DLD1 (cell line): ENCODE measurements at regions not wholly inside any gene's neighbourhood (a gene's known extent, or its start where the extent isn't known, plus 50 kb on each side); places are given as distances from the start of the nearest gene placed in this dataset.

ENCODE experiments used
- in situ Hi-C: cut with HindIII; loops from 2 replicates; pipeline ENCODE4 v1.10.0; 2017; ENCODE audit warnings: low sequenced_read_pairs

DNA sequence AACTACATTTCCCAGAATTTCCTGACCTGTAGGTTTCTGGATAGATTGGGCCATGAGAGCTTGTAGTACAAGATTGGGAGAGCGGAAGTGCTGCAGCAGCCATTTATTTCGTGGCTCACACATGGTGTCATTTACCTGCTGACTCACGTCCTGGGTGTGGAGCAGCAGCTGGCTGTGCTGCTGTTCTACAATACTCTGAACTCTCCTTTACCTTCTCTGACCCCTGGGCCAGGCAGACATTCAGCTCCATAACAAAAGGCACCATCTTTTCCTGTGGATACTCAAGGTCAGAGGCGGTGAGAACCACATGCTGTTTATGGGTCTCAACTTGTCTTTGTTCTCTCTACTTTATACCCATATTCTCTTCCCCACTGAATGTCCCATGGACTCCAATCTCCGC is 490.2 kb downstream of the IGSF11 start:
- in situ Hi-C loops = no loop called here

DNA sequence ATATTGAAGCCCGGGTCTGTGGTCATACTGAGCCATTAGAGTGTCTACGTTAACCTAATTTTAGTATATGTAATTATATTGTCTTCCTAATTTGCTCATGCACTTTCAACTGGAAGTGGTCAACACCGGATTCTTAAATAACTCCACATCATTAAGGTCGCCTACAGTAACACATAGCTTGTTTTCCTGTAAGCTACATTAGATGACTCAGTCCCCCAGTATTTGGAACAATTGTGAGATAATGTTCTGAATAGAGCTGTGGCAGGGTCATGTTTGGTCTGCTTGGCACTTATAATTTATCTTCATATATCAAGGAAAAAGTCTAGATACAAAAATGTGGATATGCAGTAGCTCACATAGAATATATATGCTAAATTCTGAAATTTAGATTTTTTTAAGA is 486.2 kb downstream of the IGSF11 start:
- in situ Hi-C loops = no loop called here

DNA sequence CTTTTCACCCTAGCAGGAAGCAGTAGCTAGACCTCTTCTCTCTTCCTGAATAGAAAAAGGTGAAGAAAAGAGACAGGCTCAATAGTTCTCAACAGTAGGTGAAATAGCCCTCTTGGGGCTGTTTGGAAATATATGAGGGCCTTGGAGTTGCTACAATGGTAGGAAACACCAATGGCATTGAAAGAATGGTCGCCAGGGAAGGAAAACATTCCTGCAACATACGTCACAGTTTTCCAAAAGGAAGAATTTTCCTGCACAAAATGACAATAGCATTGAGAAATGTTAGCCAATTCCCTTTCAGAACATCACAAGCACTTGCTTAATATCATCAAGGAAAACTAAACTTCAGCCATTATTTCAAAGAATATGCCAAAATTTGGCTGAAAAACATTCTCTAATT is 484.5 kb downstream of the IGSF11 start:
- in situ Hi-C loops = no loop called here

DNA sequence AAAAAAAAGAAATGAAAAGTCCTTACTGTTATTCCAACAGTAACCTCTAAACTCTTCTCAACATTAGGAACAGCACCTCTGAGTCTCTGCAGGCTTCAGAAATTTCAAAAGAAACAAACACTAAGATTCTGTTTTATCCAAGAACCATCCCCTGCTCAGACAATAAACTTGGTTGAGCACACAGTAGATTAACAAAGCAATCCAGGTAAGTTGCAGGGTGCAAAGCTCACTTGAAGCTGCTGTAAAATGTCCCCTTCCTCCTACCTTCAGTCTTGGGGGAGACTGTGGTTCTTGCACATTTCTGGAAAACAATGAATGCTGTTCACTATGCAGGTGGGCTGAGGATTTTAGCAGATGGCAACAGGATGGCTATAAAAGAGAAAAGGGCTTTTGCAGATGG is 484.1 kb downstream of the IGSF11 start:
- in situ Hi-C loops = no loop called here

DNA sequence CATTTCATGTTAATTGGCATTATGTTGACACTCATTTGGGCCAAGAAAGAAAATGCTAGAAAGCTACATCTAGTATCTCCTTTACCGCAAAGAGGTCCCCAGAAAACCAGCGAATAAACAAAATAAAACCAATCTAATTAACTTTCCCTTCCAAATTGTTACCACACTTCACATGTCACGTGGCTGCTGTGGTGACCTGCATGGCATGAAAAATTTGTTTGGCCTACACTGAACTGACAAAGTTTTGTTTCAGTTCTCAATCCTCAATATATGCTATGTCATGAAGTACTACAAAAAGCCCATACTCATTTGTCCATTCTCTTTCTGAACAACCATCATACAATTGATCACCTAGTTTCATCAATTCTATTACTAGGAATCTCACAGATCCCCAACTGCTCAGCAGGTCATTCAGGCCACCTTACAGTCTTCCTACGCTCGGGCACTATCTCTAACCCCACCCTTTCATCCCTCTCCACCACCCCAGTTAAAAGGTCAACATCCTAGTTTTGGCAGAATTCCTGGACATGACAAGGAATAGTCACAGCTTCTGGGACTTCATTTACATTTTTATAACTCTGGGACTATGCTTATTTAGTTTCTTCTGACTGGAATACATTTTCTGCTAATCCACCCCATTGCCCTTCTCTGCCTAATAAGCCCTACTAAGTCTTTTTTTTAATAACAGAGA is 480.4 kb downstream of the IGSF11 start:
- in situ Hi-C loops = no loop called here

DNA sequence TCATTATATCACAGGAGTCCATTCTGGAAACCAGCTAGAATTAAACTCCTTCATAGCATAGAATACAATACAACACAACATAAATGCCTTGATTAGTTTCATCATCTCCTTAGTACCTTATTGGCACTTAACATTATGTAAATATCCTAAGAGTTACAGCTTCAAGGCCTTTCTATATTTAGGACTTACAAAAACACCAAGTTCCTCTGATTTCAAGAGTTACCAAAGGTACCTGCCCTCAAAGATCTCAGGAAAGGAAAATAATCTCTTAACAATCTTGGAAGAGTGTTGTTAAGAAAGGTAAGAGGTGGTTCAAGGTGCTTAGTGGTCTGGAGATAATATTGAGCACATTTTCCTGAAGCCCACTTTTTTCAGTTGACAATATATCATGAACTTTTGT is 477.7 kb downstream of the IGSF11 start:
- in situ Hi-C loops = no loop called here

DNA sequence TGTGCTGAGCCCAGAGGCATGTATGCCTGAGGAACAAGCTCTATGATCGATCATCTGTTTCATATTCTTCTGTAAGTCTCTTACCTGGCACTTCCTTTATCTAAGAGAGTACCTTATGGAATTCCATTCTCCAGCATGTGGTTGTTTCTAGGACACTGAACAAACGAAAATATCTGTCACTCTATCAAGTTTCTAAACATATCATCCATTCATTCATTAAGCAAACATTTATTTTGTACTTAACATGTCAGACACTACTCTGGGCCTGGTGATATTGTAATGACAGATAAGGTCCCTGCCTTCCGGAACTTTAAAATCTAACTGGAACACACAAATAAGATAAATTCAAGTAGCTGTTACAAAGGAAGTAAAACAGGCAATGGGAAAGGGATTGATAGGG is 477.1 kb downstream of the IGSF11 start:
- in situ Hi-C loops = no loop called here

DNA sequence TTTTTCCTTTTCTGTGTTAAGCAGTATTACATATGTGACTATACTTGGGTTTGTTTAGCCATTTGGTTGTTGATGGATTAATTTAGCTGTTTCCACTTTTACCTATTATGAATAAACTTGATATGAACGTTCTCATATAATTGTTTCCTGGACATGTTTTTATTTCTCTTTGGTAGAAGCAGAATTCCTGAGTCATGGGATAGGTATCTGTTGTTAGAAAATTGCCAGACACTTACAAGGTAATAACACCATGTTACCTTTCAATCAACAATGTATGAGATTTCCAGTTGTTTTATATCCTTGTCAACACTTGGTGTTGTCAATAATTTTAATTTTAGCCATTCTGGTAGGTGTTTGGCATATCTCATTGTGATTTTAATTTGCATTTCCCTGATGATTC is 475.4 kb downstream of the IGSF11 start:
- in situ Hi-C loops = no loop called here

DNA sequence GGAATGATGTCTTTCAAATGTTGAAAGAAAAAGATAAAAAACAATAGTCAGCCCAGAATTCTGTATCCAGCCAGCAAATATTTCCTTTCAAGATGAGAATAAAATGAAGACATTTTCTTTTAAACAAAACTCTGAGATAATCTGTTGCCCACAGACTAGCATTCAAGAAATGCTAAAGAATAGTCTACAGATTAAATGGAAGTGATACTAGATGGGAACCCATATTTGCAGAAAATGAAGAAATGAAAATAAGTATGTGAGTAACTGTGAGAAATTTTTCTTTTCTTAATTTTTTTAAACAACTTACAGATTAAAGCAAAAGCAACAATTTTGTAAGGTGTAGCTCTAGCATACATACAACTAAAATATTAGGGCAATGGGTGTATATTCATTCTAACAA is 469.8 kb downstream of the IGSF11 start:
- in situ Hi-C loops = no loop called here

DNA sequence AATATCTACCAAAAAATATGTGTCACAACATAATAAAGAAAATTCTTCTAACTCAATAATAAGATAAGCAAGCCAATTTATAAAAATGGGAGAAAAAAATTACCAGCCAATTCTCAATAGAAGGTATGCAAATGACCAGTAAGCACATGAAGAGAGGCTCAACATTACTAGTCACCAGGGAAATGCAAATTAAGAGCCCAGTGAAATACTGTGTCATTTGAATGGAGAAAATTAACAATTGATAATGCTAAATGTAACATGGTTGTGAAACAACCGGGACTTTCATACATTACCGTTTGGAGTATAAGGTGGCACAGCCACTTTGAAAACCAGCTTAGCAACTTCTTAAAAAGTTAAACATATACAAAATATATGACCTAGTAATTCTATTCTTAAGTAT is 460.7 kb downstream of the IGSF11 start:
- in situ Hi-C loops = no loop called here

DNA sequence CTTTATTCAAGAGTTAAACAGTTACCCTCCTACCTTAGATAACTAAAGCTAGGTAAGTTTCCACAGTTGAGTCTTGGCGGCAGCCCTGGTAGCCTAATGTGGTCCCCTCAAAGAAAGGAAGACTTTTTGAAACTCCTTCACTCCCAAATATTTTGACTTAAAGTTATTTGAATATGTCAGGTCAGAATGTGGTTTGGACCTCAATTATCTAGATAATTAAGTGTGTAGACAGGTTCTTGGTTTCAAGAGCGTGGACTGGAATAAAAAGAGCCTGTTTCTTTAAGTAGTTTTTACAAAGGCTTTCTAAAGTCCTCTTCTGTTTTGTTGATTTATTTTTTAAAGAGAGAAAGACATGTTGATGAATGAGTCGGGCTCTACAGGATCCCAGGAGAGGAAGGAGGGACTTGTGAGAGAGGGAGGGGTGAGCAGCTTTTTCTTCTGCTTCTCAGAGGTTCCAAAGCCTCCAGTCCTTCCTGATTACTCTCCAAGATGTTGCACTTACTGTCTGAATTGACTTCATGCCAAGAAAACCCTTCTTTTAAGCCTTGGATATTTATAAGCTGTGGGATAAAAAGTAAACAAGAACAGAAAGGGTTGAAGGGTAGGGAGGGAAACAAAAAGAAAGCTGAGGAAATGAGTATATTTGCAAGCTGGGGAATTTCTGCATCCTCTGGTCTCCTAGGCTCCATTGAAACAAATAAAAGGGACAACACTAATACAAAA is 457.4 kb downstream of the IGSF11 start:
- in situ Hi-C loops = no loop called here

DNA sequence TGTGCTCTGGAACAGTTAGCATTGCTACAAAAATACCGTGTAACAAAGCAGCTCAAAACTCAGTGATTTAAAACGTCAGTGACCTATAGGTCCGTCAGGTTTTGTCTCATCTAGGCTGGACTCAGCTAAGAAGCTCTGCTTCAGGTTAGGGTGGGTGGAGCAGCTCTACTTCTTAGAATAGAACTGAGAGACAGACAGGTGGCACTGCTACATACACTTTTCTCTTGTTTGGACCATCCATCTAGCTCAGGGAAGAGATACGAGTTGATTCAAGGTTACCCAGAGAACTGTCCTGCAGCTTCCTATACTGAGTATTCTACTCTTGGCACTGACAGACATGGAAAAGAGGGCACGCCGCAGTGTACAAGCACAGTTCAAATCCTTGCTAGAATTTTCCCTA is 456.1 kb downstream of the IGSF11 start:
- in situ Hi-C loops = no loop called here

DNA sequence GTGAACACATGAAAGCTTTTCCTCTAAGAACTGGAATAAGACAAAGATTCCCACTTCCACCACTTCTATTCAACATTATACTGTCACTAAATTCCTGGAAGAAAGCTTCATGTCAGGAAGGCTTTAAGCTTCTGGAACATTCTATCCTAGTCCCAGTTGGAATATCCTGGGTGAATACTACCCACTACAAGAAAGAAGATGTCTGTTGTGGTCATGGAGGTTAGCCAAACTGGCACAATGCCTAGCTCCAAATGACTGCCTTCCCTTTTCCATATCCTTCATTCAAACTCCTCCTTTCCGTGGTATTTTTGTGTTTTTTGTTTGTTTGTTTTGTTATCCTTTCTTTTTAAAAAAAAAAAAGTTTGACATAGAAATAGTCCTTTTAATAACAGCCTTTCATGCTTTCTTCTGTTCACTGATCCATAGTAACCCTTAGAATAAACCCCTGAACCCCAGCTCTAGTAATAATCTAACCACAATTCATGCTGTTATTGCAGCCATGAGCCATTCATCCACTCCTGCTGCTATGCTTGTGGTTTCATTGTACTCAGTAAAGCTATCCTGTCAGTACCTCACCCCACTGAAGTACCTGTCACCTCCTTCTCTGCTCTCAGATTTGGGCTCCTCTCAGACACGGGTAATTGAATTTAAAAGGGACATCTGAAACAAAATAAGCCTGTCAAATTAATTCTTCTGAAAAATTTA is 447.5 kb downstream of the IGSF11 start:
- in situ Hi-C loops = no loop called here

DNA sequence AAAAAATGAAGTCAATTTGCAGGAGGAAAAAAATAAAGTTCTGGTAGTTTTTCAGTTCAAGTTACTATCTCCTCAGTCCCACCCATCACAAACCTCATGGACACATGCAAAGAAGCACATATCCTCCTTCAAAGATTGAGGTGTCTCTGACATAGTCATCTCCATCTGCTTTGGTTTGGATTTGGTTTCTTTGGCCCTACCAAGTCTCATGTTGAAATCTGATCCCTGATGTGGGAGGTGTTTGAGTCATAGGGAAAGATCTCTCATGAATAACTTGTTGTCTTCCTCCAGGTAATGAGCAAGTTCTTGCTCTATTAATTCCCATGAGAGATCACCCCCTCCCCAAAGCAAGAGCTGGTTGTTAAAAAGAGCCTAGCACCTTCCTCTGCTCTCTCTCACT is 446.8 kb downstream of the IGSF11 start:
- in situ Hi-C loops = no loop called here

DNA sequence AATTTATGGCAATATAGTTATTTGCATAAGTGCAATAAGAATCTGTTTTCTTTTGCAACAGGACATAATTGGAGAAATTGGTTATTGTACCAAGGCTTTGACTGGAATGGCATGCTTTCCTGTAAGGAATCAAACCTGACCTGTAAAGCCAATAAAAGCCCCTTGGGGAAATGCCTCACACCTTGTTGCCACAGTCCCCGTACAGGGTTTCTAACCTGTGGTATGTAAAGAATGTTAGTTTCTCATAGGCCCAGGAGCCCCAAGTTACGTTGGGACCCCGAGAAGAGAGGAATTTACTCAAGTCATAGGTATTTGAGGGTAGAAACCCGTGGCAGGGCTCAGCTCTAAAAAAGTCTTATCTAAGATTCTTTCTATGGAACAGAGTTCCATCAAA is 441.4 kb downstream of the IGSF11 start:
- in situ Hi-C loops = no loop called here

DNA sequence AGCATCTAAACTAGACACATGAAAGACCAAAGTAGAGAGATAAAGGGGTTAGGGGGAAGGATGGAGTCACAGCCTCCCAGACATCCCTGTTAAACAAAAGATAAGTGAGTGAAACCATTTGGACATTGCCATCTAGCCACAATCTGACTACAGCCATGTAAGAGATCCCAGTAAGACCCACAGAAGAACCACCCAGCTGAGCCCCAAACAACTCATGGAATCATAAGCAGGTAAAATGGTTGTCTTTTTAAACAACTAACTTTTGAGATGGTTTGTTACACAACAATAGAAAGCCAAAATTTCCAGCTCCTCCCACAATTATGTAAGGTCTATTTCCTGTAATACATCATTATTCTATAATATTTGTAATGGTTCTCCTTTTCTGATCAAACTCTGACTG is 437.5 kb downstream of the IGSF11 start:
- in situ Hi-C loops = no loop called here

DNA sequence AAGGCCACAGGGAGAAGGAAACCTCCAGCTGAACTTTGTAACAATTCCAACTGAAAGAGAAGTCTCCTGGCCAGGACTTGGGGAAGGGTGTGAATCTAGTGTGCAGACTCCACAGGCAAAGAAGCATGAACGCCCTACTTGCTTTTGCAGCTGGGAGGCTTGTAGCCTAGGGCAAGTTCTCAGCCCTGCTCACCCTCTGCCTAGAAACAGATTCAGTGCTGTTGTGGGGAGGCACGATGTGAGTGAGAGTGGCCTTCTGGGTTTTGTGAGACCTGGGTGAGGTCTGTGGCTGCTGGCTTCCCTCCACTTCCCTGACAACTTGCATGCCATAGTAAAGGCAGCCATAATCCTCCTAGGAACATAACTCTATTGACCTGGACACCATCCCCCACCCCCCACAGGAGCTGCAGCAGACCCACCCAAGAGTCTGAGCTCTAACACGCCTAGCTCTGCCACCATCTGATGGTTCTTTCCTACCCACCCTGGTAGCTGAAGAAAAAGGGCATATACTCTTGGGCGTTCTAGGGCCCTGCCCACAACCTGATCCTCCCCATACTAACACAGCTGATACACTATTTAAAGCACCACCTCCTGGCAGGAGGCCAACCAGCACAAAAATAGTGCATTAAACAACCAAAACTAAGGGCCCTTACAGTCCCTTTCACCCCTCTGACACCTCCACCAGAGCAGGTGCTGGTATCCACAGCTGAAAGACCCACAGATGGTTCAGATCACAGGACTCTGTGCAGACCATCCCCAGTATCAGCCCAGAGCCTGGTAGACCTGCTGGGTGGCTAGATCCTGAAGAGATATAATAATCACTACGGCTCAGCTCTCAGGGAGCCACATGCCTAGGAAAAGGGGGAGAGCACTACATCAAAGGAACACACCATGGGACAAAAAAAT is 426.5 kb downstream of the IGSF11 start:
- in situ Hi-C loops = no loop called here

DNA sequence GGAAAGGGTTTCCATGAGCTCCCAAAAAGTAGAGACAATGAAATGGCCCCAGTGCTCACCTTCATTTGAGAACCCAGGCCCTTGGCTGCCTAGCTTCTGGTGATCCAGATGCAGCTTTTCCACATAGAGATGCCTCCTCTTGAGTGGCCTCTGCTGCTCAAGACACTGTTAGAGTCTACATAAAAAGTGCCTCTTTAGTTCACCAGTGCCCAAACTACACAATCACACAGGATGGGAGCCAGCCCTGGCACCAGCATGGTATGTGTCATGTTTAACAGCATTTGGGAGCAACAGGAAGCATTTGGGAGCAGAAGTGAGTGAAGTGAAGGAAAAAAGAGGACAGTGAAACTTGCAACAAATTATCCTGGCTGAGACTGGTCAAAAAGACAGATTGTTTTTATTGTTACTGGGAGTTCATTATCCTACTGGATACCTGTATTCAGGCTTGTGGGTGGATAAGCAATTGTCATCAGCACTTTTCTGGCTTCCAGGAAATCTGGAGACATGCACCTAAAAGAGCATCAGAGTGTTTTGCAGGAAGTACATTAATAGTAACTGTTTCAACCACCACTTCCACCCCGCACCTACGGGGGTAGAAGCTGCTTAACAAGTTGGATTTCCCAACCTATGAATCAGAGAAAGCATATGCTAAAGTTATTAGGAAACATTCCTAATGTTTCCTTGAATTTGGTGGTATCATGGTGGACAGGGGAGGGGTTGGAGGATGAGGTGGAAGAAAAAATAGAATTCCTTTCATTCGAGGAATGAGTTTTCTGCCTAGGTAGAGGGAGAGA is 416.2 kb downstream of the IGSF11 start:
- in situ Hi-C loops = no loop called here

DNA sequence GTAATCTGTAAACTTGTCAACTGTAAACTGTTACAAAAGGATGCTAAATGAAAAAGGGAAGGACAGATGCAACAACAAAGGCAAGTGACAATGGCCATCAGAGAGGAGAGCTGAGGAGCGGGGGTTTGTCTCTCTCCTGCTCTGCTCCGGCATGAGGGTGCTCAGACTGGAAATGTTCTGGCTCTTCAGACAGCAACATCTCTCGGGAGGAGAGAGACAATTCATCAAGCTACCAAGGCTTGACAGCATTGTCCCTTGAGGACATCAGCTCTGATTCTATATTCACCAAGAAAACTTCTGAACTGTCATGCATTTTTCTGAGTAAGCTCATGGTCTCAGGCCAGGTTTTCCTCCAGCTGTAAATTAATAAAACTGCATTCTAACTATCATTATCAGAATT is 408.2 kb downstream of the IGSF11 start:
- in situ Hi-C loops = no loop called here

DNA sequence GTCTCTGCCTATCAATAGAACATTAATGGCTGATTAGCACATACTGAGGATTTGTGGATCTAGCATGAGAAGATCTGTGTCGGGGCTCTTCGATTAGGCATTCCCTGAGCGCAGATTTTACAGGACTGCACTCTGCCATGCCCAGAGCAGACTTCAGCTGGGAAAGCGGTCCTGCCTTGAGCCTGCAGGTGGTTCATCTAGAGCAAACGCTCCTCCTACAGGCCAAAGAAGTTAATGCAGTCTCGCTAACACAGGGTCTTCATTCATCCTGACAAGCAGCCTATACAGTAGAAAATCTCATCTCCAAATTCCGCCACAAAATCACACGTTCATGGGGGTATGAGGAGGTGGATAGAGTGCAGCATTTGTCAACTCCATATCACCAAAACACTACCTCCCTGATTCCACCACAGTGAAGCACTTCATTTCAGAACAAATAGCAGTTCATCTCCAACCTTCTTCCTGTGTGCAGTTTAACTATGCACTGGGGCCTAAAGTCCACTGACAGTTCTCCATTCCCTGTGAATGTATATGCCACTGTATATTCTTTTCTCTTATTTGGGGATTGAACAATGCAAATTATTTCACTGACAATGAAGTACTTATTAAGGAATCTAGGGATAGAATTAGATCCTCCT is 405.8 kb downstream of the IGSF11 start:
- in situ Hi-C loops = no loop called here
